Activated CD4-positive, alpha-beta T cell treated with anti-CD3 and anti-CD28 coated beads, Interleukin-2, Interleukin-6, amounts not matched to agents 100 ng/mL and 50 ng/mL, durations not matched to agents 16 hours and 8 hours (primary cell): ENCODE measurements at regions not wholly inside any gene's neighbourhood (a gene's known extent, or its start where the extent isn't known, plus 50 kb on each side); places are given as distances from the start of the nearest gene placed in this dataset.
"Not testable (repeated sequence)": the region's sequence is repeated elsewhere in the genome, so short reads cannot be mapped to it uniquely, and the experiment has no call there.

ENCODE experiments used
- DNase-seq: peaks from one replicate; pipeline ENCODE4 v3.0.0-alpha.2; 2020

DNA sequence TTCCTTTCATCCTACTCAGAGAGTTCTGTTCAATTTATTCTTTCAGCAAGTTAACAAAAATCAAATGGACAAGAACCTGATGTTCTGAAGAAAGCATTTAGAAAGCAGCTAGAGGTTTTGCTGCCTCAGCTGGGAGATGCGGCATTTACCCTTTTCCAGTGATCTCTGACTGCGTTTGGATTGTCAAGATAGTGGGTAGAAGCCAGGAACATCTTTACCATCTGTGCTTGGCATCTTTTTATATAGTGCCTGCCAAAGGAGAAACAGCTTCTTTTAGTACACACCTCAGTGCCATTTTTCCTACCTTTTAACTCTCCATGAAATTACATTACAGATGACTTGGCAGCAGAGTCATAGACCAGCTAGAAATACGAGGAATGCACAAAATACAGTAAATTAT lies 680.8 kb downstream of the SLITRK1 start:
- DNase-seq = no peak

DNA sequence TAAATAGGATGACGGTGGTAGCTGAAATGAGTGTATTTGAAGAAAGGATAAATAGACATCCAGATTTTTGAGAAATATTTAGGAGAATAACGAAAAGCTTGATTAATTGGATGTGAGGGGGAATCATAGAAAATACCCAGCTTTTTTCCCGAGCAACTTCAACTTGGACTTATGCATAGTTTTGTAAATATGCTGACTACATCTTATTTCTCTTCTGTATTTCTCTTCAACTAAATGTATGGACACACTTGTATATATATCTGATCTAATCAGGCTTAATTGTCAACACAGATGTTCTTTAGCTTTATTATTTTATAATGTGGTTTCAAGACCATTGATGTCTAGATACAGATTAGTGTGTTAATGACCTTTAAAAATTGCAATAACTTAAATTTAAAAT lies 685.0 kb downstream of the SLITRK1 start:
- no peak for DNase-seq

DNA sequence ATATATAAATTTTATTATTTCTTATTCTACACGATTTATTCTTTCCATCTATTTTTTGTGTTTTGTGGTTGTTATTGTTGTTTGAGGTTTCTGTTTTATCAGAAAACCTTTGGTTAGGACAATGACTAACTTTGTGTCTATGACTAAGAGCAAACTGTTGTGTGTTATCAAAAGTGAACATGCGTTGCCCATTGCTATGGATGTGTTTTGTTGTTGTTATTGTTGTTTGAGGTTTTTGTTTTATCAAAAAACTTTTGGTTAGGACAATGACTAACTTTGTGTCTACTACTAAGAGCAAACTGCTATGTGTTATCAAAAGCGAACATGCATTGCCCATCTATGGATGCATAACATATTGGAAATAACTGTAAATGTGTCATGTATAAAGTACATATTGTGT lies 692.3 kb downstream of the SLITRK1 start:
- no peak for DNase-seq

DNA sequence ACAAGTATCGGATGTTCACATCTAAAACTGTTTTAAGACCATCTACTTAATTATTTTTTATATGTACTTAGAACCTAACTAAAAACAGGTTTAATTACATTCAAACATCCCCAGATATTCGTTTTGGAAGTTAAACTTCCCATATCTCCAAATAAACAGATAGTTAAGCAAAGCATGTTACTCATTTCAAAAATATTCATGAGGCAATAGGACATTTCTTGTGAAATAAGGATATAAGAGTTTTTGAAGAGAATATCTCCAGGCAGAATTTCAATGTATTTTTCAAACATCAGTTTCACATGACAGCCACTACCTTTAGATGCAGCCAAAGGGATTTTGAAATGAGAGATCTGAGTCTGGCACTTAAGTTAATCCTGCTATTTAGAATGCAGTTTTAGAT lies 697.5 kb downstream of the SLITRK1 start:
- no peak for DNase-seq

DNA sequence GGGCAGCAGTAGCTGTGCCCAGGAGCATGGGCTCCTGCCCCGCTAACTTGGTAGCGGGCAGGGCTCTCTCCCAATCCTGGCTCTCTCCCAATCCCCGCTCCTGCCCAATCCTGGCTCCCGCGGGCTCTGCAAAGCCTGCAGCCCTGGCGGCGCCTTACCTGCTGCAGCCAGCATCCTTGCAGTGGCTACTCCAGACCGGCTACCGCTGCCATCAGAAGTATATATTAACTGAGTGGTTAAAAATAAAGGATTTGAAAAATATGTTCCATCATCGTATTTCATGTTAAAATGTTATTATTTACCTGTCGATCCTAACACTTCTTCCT lies 698.2 kb downstream of the SLITRK1 start:
- DNase-seq = no peak

DNA sequence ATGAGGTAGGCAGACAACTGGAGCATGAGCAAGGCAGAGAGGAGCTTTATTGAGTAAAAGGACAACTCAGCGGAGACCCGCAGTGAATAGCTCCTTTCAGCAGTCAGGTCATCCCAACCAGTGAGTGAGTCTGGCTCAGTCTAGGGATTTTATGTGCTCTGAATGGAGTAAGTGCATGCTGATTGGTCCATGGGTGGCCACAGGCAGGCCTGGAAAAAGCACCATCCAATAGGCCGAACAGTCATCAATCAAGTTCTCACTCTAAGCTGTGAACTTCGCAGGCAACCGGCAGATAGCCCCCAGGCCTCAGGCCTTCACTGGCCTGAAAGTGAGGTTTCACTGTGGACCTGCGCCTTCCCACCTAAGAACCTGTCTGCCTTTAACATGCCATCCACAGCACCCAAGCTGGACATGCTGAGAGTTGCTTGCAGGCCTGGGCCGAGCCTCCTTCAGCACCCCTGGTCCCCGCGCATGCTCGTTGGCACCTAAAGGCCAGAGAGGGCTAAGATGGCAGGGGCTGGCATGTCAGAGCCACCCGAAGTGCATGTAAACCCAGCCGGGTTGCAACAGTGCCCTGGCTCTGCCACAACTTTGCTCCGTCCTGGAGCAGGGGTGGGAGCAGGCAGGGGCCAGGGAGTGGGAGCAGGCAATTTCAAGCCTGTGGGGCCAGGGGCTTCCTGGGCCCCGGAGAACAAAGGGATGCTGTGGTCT lies 698.7 kb downstream of the SLITRK1 start:
- no peak for DNase-seq

DNA sequence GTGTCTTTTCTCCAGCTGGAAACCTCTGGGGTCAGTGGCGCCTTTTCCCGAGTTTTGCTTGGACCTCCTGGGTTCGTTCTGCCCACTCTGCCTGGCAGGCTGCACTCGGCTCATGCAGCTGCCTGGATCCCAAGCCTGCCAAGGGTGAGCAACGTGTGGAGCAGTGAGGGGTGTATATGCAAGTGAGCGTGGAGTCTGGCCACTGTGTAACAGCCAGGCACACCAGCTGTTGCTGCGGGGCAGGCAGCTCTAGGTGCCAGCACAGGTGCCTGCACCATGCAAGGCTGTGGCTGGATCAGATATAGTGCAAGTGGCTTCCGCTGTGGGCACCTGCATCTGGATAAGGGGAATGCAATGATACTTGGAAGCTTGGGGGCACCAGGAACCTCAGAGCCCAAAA lies 699.4 kb downstream of the SLITRK1 start:
- no peak for DNase-seq

DNA sequence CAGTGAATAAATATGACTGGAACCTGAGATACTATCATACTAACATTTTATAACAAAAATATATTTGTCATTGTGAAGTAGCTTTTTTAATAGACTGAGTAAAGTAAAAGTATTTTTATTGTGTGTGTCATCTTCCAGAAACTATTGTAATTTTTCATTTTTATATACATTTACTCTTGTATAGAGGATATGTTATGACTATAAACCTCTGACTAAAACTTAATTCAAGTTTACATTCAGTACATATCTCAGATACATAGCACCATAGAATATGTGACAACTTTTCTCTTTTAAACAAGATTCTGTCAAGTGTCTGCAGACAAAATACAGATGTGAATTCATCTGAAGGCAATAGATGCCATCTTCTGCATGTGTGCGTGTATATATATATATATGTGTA lies 704.3 kb downstream of the SLITRK1 start:
- DNase-seq = no peak

DNA sequence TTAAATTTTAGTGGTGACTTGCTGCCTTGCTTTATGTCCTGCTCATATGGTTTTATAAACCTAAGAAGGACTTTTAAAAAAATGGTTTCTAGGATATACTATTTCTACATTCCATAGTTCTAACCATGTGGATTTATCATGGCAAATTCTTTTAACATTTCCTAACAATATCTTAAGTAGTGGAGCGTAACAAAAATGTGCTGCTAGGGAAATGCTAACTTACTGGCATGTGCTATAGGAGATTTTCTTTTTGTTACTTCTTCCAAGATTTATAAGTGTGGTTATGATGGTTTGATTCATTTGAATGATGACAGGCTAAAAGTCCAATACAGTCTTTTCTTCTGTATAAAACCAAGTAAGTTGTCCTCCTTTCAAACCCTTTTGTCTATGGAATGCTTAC lies 713.7 kb downstream of the SLITRK1 start:
- no peak for DNase-seq

DNA sequence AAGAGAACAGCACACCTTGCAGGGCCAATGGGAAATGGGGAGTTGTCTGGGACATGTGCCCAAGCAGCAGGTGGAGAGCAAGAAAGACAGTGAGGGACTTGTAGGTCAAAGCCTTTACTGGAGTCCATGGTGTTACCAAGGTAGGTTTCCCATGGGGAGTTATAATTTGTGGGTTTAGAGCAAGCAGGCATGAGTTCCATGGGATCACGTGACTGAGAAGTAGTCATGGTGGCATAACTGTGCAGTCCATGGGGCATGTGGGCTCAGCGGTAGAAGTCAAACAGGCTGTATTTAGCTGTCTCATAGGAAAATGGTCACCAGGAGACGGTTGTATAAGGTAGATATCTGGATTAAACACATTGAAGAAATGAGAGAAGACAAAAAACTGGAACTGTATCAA lies 715.1 kb downstream of the SLITRK1 start:
- no peak for DNase-seq

DNA sequence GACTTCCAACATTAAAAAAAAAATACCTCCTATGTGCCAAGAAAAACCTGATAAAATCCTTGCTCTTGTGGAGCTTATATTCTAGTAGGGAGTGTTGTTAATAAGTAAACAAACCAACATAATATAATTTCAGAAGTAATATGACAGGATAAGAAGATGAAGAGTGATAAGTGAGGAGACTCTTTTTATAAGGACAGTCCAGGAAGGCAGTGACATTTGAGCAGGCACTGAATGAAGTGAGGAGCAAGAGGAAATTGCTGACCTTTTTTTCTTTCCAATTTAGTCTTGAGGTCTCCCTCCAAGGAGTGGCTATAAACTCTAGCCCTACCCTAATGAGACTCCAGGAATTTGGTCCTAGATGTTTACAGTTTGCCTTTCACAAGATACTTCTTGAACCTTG lies 715.7 kb downstream of the SLITRK1 start:
- no peak for DNase-seq

DNA sequence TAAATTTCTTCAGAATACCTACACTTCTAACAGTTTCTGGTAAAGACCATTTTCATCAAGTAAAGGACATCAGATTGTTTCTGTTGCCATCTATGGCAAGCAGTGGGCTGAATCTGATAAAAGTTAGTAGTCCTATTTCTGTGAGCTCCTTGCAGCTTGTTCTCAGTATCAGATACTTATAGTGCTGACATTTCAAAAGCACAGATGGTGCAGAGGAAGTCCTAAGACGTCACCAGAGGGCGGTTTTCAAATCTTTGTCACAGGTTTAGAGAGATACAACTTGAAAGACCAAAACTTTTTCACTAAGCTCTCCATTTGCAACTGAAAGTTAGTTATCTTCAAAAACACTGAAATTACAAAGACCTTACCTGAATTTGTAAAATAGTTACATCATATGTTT lies 719.8 kb downstream of the SLITRK1 start:
- no peak for DNase-seq

DNA sequence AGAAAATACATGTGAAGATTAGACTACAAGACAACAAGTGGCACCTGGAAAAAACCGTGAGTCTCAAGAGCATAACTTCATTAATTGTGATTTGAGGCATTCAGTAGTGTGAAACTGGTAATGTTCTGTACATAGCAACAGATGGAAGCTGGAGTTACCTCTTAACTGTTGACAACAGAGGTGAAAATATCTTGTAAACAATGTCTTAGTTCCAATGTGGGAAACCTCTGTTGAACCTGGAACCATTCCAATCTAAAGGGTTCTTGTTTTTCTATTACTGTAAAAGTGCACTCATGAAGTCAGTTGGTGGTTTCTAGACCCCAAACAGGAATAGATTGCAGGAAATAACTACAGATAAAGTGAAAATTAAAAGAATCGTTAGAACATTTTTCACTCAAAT lies 728.4 kb downstream of the SLITRK1 start:
- no peak for DNase-seq

DNA sequence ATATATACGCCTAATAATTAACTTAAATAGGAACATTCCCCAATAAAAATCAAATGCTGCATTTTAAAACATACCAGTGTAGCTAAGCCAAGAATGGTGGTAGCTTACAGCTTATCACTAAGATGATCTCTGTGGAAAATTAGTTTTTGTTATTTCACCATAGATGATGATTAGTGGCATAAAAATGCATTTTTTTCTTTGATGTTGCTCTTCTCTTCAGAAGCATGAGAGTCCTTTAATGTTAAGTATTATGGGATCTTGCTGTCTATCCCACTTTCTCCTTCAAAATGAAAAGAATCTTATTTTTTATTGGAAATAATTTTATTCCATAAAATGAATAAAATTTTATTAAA lies 731.0 kb downstream of the SLITRK1 start:
- no peak for DNase-seq

DNA sequence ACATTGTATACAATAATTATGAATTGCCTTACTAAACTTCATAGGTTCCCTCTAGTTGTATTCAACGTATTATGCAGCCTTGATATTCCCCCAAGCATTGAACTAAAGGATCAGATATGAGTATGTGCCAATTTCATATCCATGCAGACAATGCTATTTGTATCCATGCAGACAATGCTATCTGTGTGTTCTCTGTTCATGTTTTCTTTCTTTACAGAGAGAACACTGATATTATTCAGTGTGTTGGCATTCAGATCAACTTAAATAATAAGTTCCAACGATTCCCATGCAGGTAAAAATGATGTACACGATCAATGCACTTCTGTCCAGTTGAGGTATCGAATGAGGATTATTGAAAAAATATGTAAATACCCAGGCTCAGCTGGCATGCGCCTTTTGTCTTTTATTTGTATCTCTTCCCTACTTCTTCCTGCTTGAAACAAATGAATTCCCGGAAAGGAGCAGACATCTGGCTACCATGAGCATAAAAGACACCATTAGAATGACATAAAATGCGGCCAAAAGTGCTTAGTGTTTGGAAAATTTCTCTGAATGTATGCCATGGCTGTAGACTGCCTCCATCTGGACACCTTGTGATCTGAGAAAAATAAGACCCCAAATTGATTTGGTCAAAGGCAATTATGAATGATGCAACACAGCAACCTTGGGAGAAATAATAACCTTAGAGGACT lies 731.5 kb downstream of the SLITRK1 start:
- DNase-seq = no peak

DNA sequence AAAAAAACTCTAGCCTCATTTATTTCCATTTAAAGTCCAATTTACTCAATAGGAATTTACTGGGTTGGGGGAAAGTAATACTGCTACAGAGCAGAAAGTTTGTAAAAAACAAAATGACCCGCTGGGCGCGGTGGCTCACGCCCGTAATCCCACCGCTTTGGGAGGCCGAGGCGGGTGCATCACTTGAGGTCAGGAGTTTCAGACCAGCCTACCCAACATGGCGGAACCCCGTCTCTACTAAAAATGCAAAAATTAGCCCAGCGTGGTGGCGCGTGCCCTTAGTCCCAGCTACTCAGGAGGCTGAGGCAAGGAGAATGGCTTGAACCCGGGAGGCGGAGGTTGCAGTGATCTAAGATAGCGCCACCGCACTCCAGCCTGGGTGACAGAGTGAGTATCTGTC lies 745.6 kb downstream of the SLITRK1 start:
- no peak for DNase-seq

DNA sequence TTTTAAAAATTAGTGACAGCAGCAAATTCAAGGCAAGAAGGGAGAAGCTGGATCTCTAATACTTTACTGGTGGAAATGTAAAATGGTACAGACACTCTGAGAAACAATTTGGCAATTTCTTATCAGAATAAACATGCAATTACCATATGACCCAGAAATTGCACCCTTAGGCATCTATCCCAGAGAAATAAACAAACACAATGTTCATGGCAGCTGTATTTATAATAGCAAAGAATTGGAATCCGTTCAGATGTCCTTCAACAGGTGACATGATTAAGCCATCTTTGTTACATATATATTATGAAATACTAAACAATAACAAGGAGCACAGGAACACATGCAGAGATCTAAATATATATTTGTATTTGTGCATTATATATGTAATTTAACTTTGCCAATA lies 756.5 kb downstream of the SLITRK1 start:
- DNase-seq = no peak

DNA sequence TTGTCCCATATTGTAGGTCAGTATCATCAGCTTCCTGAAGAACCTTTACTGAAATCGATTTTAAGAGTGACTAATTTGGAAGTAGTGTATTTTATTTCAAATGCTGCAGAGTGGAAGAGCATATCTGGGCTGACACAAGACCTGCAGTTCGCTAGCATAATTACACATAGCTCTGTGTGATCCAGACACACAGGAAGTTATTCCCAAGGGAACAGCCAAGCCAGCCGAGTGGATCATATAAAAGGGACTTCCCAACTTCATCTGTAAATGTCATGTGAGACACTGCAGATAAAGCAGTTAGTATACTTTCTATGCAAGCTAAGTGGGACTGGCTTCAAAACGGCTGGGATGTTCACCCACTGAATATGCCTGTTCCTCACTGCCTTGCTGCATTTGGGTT lies 760.4 kb downstream of the SLITRK1 start:
- DNase-seq = no peak

DNA sequence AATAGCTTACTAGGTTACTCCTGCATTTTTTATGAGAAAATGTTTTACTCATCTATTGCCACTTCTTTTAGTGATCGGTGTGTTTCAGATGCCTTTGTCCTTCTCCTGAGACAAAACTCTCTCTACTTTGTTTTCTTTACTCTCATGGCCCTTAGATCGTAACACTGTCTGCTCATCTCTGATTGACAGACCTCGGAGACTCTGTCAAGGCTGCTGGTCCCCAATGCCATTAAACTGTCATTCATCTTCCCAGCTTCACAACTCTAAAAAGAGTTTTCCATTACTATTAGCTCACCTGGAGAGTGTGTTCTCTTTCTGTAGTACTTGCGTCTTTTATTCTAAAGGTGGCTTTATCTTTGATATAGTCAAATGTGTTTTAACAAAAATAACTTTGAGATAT lies 765.2 kb downstream of the SLITRK1 start:
- DNase-seq = no peak

DNA sequence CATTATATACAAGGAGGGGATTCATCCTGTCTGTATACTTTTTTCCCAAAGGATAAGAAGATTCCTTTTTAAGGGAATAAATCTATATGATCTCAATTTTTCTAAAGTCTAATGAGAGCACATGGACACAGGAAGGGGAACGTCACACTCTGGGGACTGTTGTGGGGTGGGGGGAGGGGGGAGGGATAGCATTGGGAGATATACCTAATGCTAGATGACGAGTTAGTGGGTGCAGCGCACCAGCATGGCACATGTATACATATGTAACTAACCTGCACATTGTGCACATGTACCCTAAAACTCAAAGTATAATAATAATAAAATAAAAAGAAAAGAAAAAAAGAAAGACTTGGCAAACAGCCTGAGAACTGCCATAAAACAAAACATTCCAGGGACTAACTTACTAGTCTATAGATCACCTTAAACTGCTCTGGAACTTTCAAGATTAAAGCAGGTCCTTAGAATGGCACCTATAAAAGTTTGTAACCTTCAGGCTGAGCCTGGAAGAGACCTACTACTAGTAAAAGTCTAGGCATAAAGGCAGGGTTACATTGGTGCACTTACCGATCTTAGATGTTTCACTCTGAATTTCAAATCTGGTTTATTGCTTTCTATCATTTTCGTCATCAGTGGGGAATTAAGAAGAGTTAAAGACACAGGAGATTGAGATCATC lies 780.6 kb downstream of the SLITRK1 start:
- not testable (repeated sequence) for DNase-seq

DNA sequence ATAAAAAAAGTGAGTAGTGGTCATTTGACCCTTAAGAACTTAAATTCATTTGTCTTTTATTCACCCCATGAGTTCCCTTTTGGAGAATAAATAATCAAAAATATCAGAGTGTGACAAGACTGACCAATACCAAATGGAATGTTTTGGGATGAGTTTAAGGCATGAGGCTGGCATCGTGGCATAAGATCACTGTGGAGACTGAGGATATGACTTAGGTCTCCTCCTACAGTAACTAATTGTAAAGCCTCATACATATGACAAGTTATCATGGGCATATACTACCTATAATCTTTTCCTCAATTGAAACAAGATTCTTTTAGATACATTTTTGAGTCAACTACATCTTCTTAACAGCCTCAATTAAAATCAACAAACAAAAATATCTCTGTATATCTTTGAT lies 782.0 kb downstream of the SLITRK1 start:
- no peak for DNase-seq

DNA sequence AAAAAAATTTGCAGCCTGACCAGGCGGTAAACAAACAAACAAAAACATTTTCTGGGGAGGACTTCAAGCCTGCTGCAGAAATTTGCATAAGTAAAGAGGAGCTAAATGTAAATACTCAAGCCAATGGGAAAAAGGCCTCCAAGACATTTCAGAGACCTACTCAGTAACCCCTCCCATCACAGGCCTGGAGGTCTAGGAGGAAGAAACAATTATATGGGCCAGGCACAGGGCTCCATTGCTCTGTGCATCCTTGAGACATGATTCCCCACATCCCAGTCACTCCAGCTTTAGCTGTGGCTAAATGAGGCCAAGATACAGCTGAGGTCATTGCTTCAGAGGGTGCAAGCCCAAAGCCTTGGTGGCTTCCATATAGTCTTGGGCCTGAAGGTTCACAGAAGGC lies 793.4 kb downstream of the SLITRK1 start:
- DNase-seq = no peak

DNA sequence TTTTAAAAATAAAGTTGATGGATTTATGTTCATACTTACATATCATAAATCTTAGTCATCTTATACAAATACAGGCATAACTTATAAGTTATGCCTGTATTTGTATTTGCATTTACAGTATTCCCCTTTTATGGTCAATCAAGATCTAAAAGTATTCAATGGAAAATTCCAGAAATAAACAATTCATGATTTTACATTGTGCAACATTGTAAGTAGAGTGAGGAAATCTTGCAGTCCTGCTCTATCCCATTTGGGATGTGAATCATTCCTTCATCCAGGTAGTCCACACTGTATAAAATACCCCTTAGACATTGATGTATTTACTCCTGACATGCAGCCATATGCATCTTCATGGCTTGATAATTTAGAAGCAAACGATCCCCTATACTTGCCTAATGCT lies 795.3 kb downstream of the SLITRK1 start:
- DNase-seq = no peak

DNA sequence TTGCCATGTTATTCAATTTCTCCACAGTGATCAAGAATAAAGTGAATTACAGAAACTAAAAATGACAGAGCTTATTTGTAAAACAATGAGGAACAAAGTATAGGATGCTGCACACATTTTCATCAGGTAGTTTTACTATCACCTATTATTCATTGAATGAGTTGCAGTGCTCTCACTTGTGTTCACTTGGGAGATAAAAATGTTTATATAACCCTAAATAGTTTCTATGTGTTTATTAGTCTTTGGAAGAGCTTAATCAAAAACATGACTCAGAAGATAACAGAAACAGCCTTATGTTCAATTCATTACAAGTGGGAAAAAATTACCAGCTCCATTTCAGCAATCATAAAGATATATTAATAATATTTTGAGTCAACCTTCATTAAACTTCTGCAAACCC lies 796.2 kb downstream of the SLITRK1 start:
- no peak for DNase-seq
